Peyer's patch (tissue), 4 donors: ENCODE measurements at regions not wholly inside any gene's neighbourhood (a gene's known extent, or its start where the extent isn't known, plus 50 kb on each side); places are given as distances from the start of the nearest gene placed in this dataset.

Source experiments
- POLR2A ChIP-seq, 2 donors: fragments of 450-650 bp; IDR thresholded peaks; one replicate each; pipeline ENCODE4 v1.5.1; 2017; ENCODE audit warnings: antibody characterized with exemption in 2 of 2, mild to moderate bottlenecking in 2 of 2, moderate library complexity in 2 of 2
- TF ChIP-seq, protein P1 (sequence below), 6 experiments: fragments of 450-650 bp in 4 of 6; fragments of 200-600 bp in 2 of 6; sonication (generic) in 1 of 6; IDR thresholded peaks; one replicate each; pipeline ENCODE4 v1.5.1; 2017 to 2019; ENCODE audit warnings: antibody characterized with exemption in 6 of 6, mild to moderate bottlenecking in 3 of 6, moderate library complexity in 1 of 6

DNA sequence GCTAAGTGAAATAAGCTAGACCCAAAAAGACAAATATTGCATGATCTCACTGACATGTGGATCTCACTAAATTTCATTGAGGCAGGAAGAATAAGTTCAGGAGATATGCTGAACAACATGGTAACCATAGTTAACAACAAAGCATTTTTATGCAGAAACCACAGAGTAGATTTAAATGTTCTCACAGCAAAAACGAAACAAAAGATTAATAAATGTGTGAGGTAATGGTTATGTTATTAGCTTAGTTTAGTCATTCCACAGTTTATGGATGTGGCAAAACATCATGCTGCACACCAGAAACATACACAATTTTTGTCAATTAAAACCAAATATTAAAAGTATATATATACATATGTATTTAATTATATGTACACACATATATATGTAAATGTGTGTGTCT, 765.8 kb downstream of the SLITRK5 start:
- TF ChIP-seq, protein P1, sequence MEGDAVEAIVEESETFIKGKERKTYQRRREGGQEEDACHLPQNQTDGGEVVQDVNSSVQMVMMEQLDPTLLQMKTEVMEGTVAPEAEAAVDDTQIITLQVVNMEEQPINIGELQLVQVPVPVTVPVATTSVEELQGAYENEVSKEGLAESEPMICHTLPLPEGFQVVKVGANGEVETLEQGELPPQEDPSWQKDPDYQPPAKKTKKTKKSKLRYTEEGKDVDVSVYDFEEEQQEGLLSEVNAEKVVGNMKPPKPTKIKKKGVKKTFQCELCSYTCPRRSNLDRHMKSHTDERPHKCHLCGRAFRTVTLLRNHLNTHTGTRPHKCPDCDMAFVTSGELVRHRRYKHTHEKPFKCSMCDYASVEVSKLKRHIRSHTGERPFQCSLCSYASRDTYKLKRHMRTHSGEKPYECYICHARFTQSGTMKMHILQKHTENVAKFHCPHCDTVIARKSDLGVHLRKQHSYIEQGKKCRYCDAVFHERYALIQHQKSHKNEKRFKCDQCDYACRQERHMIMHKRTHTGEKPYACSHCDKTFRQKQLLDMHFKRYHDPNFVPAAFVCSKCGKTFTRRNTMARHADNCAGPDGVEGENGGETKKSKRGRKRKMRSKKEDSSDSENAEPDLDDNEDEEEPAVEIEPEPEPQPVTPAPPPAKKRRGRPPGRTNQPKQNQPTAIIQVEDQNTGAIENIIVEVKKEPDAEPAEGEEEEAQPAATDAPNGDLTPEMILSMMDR (IDR thresholded peaks at IDR 0.05) = no peak
- no peak for TF ChIP-seq POLR2A (IDR thresholded peaks at IDR 0.05)
